T-helper 1 cell treated with Interleukin-12 subunit alpha and Interleukin-12 subunit beta and Interleukin-4 antibody, amounts not matched to agents 30 ng/mL and 1 ng/mL, for 36 hours (primary cell): ENCODE measurements at regions not wholly inside any gene's neighbourhood (a gene's known extent, or its start where the extent isn't known, plus 50 kb on each side); places are given as distances from the start of the nearest gene placed in this dataset.

ENCODE experiments used
- intact Hi-C: fragments of 100-400 bp; cut with micrococcal nuclease; formaldehyde crosslinking; loops from one replicate; pipeline ENCODE4 v1.15.1; 2024

GRCh38 chr5:10853154-10853553 is 92.1 kb upstream of the DAP start:
- intact Hi-C loops: no loop called here

- intact Hi-C loops: no loop called here
Measured at GRCh38 chr5:10849278-10849677, 88.2 kb upstream of the DAP start.

- intact Hi-C loops: no loop called here
Measured at GRCh38 chr5:10844016-10844415, 83.0 kb upstream of the DAP start.

- intact Hi-C loops: no loop called here
Measured at GRCh38 chr5:10842823-10843222, 81.8 kb upstream of the DAP start.

DNA sequence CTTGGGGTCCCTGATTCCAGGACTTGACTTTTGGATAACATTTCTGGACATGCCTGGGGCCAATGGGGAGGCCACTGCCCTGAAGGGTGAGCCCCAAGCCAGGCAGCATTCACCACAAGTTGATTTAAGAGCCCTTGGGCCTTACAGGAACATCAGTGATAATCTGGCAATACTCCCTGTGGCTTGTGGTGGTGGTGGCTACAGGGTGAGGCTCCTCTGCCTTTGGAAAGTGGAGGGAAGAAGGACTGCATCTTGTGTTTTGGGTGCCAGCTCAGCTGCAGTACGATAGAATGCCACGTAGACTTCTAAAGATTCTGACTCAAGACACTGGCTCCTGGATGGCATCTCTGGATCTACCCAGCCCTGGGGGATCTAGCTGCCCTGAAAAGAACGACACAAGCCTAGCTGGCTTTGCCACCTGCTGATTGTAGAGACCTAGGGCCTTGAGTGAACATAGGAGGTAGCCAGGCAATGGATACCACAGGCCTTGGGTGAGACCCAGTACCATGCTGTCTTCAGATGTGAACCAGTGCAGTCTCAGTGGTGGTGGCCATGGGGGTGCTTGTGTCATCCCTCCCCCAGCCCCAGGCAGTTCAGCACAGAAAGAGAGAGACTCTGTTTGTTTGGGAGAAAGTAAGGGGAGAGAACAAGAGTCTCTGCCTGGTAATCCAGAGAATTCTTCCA is 79.0 kb upstream of the DAP start:
- intact Hi-C loops: no loop called here

DNA sequence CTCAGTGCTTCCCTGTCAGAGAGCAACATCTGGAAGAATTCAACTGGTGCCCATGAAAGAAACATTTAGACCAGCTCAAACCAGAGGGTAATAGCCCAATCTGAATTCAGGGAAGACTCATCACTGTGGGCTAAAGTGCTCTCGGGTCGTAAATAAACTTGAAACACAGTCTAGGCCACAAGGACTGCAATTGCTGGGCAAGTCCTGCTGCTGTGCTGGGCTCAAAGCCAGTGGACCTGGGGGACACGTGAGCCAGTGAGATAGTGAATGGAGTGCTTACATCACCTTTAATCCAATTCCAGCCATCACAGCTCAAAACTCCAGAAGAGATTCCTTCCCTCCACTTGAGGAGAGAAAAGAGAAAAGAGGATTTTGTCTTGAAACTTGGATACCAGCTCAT is 78.1 kb upstream of the DAP start:
- intact Hi-C loops: no loop called here

DNA sequence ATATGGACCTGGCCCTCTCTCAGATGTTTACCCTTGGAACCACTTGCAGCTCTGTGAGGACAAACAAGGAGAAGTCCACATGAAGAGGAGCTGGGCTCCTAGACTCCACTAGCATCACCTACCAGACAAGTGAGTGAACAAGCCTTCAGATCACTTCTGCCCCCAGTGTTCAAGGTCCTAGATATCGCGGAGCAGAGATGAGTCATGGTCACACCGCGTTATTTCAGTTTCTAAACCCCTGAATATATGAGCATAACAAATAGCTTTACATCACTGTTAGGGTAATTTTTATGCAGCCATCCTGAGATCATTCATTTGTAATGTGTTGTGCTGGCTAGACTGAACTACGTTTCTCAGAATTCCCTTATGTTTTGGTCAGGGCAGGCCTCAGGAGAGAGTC is 77.0 kb upstream of the DAP start:
- intact Hi-C loops: no loop called here

DNA sequence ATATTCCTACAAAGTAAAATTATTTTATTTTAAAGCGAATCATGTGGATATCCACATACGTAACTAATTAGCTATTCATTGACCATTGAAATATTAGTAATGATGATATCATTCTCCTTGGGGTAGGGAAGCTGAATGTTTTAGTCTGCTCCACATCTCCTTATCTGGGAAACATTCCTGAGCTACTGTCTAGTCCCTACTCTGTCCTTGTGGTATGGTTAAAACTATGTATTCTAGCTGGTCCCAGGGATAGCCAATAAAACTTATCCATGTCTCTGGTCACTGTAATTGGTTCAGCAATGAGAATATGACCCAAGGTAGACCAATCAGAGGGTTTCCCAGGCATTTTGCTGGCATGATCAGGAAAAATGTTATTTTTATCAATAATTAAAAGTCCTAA is 76.0 kb upstream of the DAP start:
- intact Hi-C loops: no loop called here

DNA sequence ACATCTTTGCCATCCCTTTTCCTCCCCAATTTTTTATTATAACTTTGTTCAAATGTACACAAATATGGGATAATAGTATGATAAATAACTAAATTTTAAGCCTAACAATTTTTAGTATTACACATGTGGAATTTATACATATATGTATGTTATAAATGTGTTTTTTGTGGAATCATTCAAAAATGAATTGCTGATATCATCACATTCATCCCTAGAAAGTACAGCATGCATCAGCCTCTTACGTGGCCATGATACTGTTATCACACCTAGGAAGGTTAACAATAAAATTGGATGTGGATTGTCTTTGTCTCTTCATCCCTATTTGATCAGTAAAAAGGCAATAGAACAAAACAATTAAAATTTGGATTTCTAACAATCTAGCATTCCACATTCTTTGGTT is 73.7 kb upstream of the DAP start:
- intact Hi-C loops: no loop called here

GRCh38 chr5:10832987-10833386 is 72.0 kb upstream of the DAP start:
- intact Hi-C loops: no loop called here

- intact Hi-C loops: no loop called here
Measured at GRCh38 chr5:10832421-10832820, 71.4 kb upstream of the DAP start.

DNA sequence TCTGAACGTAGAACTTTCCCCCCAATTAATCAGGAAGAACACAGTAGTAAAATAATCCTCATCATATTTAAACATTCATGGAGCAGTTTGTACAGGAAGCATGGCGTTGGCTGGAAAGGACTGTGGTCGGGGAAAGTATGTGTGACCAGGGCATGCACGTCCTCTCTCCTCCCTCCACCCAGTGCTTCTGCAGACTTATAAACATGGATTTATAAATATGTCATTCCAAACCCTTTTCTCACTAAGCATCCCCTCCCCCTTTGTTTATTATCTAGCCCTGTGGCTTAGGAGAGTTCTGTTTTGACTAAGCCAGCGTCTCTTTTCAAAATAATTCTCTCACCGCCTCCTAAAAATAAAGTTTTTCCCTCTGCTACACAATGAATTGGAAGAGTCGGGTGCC is 70.4 kb upstream of the DAP start:
- intact Hi-C loops: no loop called here

GRCh38 chr5:10828241-10828640 is 67.2 kb upstream of the DAP start:
- intact Hi-C loops: no loop called here

GRCh38 chr5:10827571-10827970 is 66.5 kb upstream of the DAP start:
- intact Hi-C loops: no loop called here

GRCh38 chr5:10826971-10827370 is 65.9 kb upstream of the DAP start:
- intact Hi-C loops: no loop called here

DNA sequence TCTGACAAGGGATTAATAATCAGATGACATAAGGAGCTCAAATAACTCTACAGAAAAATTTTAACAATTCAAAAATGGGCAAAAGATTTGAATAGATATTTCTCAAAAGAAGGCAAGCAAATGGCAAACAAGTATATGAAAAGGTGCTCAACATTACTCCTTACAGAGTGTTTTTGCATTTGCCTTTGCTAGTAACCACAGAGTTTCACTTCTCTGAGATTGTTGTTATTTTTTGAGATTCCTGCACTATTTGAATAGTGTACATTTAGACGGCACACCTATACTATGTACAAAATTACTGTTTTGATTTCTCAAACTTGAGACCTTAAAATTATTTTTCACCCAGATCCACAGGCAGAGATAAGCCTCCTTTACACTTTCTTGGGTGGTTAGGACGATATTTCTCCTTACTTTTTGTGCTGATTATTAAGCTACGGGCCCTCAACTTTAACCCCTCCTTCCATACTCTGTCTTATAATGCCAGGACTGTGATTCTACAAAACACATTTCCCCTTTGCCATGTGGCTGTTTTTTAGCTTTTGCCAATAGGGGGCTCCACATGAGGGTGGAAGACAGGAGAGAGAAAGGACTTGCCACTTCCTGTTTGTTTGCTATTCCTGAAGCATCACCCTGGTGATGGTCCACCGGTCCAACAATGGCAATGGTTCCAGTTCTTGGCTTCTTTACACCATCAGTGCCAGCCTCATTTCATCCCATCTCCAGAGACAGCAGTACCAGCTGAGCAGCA is 65.0 kb upstream of the DAP start:
- intact Hi-C loops: no loop called here

GRCh38 chr5:10812218-10812617 is 51.2 kb upstream of the DAP start:
- intact Hi-C loops: no loop called here
